Vagina (tissue), 2 donors: ENCODE measurements at regions not wholly inside any gene's neighbourhood (a gene's known extent, or its start where the extent isn't known, plus 50 kb on each side); places are given as distances from the start of the nearest gene placed in this dataset.

Experiments
- CTCF ChIP-seq, 3 experiments: fragments of 450-650 bp in 2 of 3; fragments of 200-600 bp in 1 of 3; sonication (generic) in 1 of 3; IDR thresholded peaks; one replicate each; pipeline ENCODE4 v1.5.1; 2017 to 2019; ENCODE audit warnings: antibody characterized with exemption in 3 of 3, mild to moderate bottlenecking in 2 of 3, moderate library complexity in 2 of 3
- POLR2AphosphoS5 ChIP-seq, 2 donors: sonication (generic); formaldehyde crosslinking; IDR thresholded peaks; one replicate each; pipeline ENCODE4 v1.9.0; 2017; ENCODE audit warnings: antibody characterized with exemption in 2 of 2, mild to moderate bottlenecking in 2 of 2, low read depth in 1 of 2; ENCODE audit not compliant: insufficient read depth in 1 of 2

GRCh38 chr2:118669654-118670053, 177.8 kb downstream of the EN1 start:
- TF ChIP-seq CTCF (IDR thresholded peaks at IDR 0.05) (no peak), POLR2AphosphoS5 (IDR thresholded peaks at IDR 0.05; ENCODE audit: insufficient read depth in 1 of 2, low read depth in 1 of 2) (no peak)
